ENCODE measurements at regions not wholly inside any gene's neighbourhood (a gene's known extent, or its start where the extent isn't known, plus 50 kb on each side); places are given as distances from the start of the nearest gene placed in this dataset.

DNA sequence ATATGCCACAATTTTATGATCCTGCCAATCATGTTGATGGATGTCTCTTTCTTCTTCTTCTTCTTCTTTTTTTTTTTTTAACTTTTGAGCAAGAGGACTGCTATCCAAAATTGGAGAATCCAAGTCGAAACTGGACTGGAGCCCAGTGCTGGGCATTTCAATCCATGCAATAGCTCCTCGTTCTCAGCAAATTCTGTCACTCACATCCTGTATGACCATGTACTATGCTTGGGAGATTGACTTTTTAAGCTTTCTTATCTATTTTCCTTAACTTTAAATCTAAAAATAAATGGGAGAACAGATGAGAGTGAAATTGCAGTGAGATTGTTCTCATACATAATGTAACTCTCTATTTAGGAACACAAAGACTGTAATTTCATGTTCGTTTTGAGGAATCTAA lies 123.0 kb upstream of the PUDP start:
- POLR2A ChIA-PET: interaction anchor here (0.6 kb wide), 1 partner anchor 156 kb away, joined by 4 read pairs; no protein-coding TSS in a partner anchor
- H3K27ac Mint-ChIP-seq: no peak overlapping the region
- H3K4me3 Mint-ChIP-seq: no peak overlapping the region
- DNase-seq (no peak), ATAC-seq (ENCODE audit: low read depth) (no peak)
- CTCF ChIA-PET: no interaction called here
- no peaks in the 10 kb centered on the region for H3K9me3 Mint-ChIP-seq
- intact Hi-C loops (cut with micrococcal nuclease): no loop called here
- H3K27me3 Mint-ChIP-seq: no peaks in the 10 kb centered on the region
- peaks cover 2% of the 10 kb centered on the region for H3K36me3 Mint-ChIP-seq (ENCODE audit: low read depth)
- H3K4me1 Mint-ChIP-seq: peaks cover 18% of the 10 kb centered on the region
- TF ChIP-seq, protein P1, sequence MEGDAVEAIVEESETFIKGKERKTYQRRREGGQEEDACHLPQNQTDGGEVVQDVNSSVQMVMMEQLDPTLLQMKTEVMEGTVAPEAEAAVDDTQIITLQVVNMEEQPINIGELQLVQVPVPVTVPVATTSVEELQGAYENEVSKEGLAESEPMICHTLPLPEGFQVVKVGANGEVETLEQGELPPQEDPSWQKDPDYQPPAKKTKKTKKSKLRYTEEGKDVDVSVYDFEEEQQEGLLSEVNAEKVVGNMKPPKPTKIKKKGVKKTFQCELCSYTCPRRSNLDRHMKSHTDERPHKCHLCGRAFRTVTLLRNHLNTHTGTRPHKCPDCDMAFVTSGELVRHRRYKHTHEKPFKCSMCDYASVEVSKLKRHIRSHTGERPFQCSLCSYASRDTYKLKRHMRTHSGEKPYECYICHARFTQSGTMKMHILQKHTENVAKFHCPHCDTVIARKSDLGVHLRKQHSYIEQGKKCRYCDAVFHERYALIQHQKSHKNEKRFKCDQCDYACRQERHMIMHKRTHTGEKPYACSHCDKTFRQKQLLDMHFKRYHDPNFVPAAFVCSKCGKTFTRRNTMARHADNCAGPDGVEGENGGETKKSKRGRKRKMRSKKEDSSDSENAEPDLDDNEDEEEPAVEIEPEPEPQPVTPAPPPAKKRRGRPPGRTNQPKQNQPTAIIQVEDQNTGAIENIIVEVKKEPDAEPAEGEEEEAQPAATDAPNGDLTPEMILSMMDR (IDR thresholded peaks at IDR 0.05): no peak

- no peak overlapping the region for H3K4me3 Mint-ChIP-seq
- ChIA-PET POLR2A (no interaction called here), CTCF (no interaction called here)
- H3K27ac Mint-ChIP-seq: no peak overlapping the region
- TF ChIP-seq, protein P1 (IDR thresholded peaks at IDR 0.05): no peak
- no peak for DNase-seq
- H3K27me3 Mint-ChIP-seq: no peaks in the 10 kb centered on the region
- ATAC-seq (ENCODE audit: low read depth): no peak
- H3K9me3 Mint-ChIP-seq: no peaks in the 10 kb centered on the region
- intact Hi-C loops (cut with micrococcal nuclease): no loop called here
- H3K36me3 Mint-ChIP-seq (ENCODE audit: low read depth): no peaks in the 10 kb centered on the region
- peaks cover 18% of the 10 kb centered on the region for H3K4me1 Mint-ChIP-seq
Measured at GRCh38 chrX:7269991-7270390, 122.0 kb upstream of the PUDP start.

DNA sequence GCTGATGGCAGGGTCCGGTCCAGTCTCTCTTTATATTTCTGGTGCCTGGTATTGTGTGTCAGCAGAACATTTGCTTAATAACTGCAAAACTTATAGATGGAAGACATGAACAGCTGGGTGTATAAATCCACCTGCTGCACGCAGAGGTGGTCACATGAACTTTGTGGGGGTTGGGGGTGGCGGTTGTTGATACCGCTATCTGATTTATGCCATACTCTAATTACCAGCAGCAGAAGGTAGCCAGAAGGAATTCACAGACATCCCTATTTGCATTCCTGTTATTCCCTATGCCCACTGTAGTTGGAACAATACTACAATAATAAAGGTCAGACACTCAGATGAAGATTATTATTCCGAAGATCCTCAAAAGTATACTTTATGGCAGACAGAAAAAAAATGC lies 121.6 kb upstream of the PUDP start:
- ChIA-PET POLR2A (no interaction called here), CTCF (no interaction called here)
- TF ChIP-seq, protein P1 (IDR thresholded peaks at IDR 0.05): no peak
- Mint-ChIP-seq H3K4me3 (no peak overlapping the region), H3K9me3 (no peaks in the 10 kb centered on the region), H3K36me3 (ENCODE audit: low read depth) (no peaks in the 10 kb centered on the region), H3K4me1 (peaks cover 21% of the 10 kb centered on the region), H3K27me3 (no peaks in the 10 kb centered on the region), H3K27ac (no peak overlapping the region)
- ATAC-seq (ENCODE audit: low read depth) (no peak), DNase-seq (no peak)
- intact Hi-C loops (cut with micrococcal nuclease): no loop called here

DNA sequence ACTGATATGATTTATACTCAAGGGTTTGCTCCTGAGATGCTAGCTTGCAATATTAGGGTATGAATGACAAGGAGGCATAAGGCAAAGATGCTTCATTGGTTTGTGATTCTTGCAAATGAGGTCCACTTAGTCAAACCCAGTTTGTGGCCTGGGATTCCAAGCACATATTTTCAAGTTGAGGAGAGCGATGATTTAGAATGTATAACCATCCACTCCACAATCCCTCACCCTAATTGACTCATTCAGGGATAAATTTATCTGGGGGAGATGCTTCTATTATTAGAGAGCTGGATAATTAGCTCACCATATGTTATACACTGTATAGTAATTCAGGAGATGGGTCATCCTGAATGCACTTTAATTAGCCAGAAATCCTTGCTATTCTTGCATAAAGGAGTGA lies 118.3 kb upstream of the PUDP start:
- H3K27me3 Mint-ChIP-seq: no peaks in the 10 kb centered on the region

DNA sequence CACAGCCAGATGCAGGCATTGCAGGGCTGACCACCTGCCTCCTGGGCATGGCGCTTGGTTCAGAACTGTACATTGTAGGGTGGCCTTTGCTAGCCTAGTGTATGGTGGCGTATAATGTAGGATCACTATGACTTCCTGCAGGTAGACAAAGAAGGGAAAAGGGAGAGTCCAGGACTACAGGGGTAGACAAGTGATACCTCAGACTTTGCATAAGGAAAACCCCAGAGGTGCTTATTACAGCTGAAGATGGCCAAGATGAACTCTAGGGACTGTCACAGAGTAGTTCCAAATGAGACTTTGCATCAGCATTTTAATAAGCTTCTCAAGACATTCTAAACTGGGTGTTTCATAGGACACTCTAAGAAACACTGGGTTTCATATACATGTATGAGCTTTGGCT lies 116.4 kb upstream of the PUDP start:
- CTCF ChIA-PET: no interaction called here
- Mint-ChIP-seq H3K36me3 (ENCODE audit: low read depth) (peaks cover 3% of the 10 kb centered on the region), H3K9me3 (no peaks in the 10 kb centered on the region), H3K27ac (no peak overlapping the region), H3K27me3 (no peaks in the 10 kb centered on the region), H3K4me1 (peaks cover 39% of the 10 kb centered on the region), H3K4me3 (no peak overlapping the region)
- POLR2A ChIA-PET: no interaction called here
- TF ChIP-seq, protein P1 (IDR thresholded peaks at IDR 0.05): no peak
- intact Hi-C loops (cut with micrococcal nuclease): no loop called here
- ATAC-seq (ENCODE audit: low read depth): peak; percentile 65
- DNase-seq: no peak

More for the DNA sequence above, 118.3 kb upstream of the PUDP start:
- ATAC-seq (ENCODE audit: low read depth): no peak
- TF ChIP-seq, protein P1 (IDR thresholded peaks at IDR 0.05): no peak
- ChIA-PET CTCF (no interaction called here), POLR2A (no interaction called here)
- Mint-ChIP-seq H3K4me1 (peaks cover 37% of the 10 kb centered on the region), H3K27ac (no peak overlapping the region), H3K36me3 (ENCODE audit: low read depth) (no peaks in the 10 kb centered on the region), H3K4me3 (no peak overlapping the region), H3K9me3 (no peaks in the 10 kb centered on the region)
- intact Hi-C loops (cut with micrococcal nuclease): no loop called here
- DNase-seq: no peak
